HL-60 (cell line): ENCODE measurements at regions not wholly inside any gene's neighbourhood (a gene's known extent, or its start where the extent isn't known, plus 50 kb on each side); places are given as distances from the start of the nearest gene placed in this dataset.

ENCODE experiments used
- DNase-seq, 2 experiments: peaks; one replicate each; pipeline ENCODE4 v3.0.0-alpha.2; 2010 to 2020; ENCODE audit warnings: low read depth in 1 of 2, low spot score in 1 of 2
- H3K27ac ChIP-seq: fragments of 250-450 bp; sonication (Bioruptor Pico); replicated peaks from 2 replicates; pipeline ENCODE4 v1.5.1; 2020; ENCODE audit warnings: mild to moderate bottlenecking, moderate library complexity
- H3K27me3 ChIP-seq: fragments of 250-450 bp; sonication (Bioruptor Pico); 2 replicates; pipeline ENCODE4 v1.5.1; 2021; ENCODE audit warnings: mild to moderate bottlenecking, moderate library complexity; ENCODE audit not compliant: insufficient read depth, poor library complexity, severe bottlenecking
- H3K4me3 ChIP-seq: replicated peaks from 2 replicates; pipeline ENCODE4 v1.5.1; 2011; ENCODE audit warnings: mild to moderate bottlenecking, control low read depth, low read length; ENCODE audit not compliant: insufficient read depth
- GABPA ChIP-seq: IDR thresholded peaks from 2 replicates; pipeline ENCODE4 v1.6.1; 2012; ENCODE audit warnings: low read depth
- POLR2AphosphoS5 ChIP-seq: IDR thresholded peaks from 2 replicates; pipeline ENCODE4 v1.6.1; 2012; ENCODE audit warnings: low read depth
- REST ChIP-seq: IDR thresholded peaks from 2 replicates; pipeline ENCODE4 v1.6.1; 2012; ENCODE audit warnings: low read depth; ENCODE audit not compliant: insufficient replicate concordance
- SPI1 ChIP-seq: IDR thresholded peaks from 2 replicates; pipeline ENCODE4 v1.6.1; 2012; ENCODE audit warnings: low read depth, mild to moderate bottlenecking, borderline replicate concordance
- TF ChIP-seq, protein P1 (sequence below): IDR thresholded peaks from one replicate; pipeline ENCODE4 v1.5.1; 2011; ENCODE audit warnings: low read length, control low read depth, inconsistent platforms; ENCODE audit not compliant: insufficient read depth

GRCh38 chr12:93145086-93145485 is 216.0 kb upstream of the EEA1 start:
- DNase-seq: no peak
- TF ChIP-seq POLR2AphosphoS5: no peak
- no peak for TF ChIP-seq GABPA
- no peak for TF ChIP-seq REST
- TF ChIP-seq SPI1: no peak
- TF ChIP-seq, protein P1, sequence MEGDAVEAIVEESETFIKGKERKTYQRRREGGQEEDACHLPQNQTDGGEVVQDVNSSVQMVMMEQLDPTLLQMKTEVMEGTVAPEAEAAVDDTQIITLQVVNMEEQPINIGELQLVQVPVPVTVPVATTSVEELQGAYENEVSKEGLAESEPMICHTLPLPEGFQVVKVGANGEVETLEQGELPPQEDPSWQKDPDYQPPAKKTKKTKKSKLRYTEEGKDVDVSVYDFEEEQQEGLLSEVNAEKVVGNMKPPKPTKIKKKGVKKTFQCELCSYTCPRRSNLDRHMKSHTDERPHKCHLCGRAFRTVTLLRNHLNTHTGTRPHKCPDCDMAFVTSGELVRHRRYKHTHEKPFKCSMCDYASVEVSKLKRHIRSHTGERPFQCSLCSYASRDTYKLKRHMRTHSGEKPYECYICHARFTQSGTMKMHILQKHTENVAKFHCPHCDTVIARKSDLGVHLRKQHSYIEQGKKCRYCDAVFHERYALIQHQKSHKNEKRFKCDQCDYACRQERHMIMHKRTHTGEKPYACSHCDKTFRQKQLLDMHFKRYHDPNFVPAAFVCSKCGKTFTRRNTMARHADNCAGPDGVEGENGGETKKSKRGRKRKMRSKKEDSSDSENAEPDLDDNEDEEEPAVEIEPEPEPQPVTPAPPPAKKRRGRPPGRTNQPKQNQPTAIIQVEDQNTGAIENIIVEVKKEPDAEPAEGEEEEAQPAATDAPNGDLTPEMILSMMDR: no peak
- Histone ChIP-seq H3K27ac (no peak overlapping the region), H3K27me3 (no peaks in the 10 kb centered on the region), H3K4me3 (no peak overlapping the region)

GRCh38 chr12:93146263-93146939 is 217.3 kb upstream of the EEA1 start:
- Histone ChIP-seq H3K27me3 (no peaks in the 10 kb centered on the region), H3K27ac (no peak overlapping the region)
- no peak for TF ChIP-seq GABPA
- no peak for TF ChIP-seq REST
- TF ChIP-seq POLR2AphosphoS5: no peak
- TF ChIP-seq, protein P1: no peak
- TF ChIP-seq SPI1: no peak

GRCh38 chr12:93146970-93147369 is 217.9 kb upstream of the EEA1 start:
- no peak overlapping the region for H3K4me3 ChIP-seq
- TF ChIP-seq, protein P1: no peak
- TF ChIP-seq GABPA (no peak), SPI1 (no peak), REST (no peak), POLR2AphosphoS5 (no peak)
- no peaks in the 10 kb centered on the region for H3K27me3 ChIP-seq
- no peak overlapping the region for H3K27ac ChIP-seq
- DNase-seq: no peak

More at GRCh38 chr12:93146263-93146939, 217.3 kb upstream of the EEA1 start:
- no peak for DNase-seq
- H3K4me3 ChIP-seq: no peak overlapping the region
